ENCODE measurements at regions not wholly inside any gene's neighbourhood (a gene's known extent, or its start where the extent isn't known, plus 50 kb on each side); places are given as distances from the start of the nearest gene placed in this dataset.

GRCh38 chr5:102581011-102581410 lies 82.2 kb upstream of the SLCO6A1 start:
- no peak overlapping the region for H3K27ac Mint-ChIP-seq
- no peaks in the 10 kb centered on the region for H3K36me3 Mint-ChIP-seq (ENCODE audit: low read depth)
- no peak for DNase-seq
- no peak for TF ChIP-seq CTCF (IDR thresholded peaks at IDR 0.05)
- no peak overlapping the region for H3K4me3 ChIP-seq (ENCODE audit: low read length)
- no peaks in the 10 kb centered on the region for H3K27me3 Mint-ChIP-seq
- no peaks in the 10 kb centered on the region for H3K27me3 ChIP-seq (ENCODE audit: control insufficient read depth in 1 of 2, insufficient read depth in 2 of 2, low read length in 2 of 2)
- CTCF ChIA-PET: no interaction called here
- no peak for ATAC-seq (ENCODE audit: poor library complexity)
- H3K36me3 ChIP-seq (ENCODE audit: insufficient read depth, low read length): no peaks in the 10 kb centered on the region
- H3K4me1 Mint-ChIP-seq (ENCODE audit: low read depth): no peaks in the 10 kb centered on the region
- H3K4me3 Mint-ChIP-seq: no peak overlapping the region
- H3K4me1 ChIP-seq (ENCODE audit: insufficient read depth, low read length): no peaks in the 10 kb centered on the region
- POLR2A ChIA-PET: no interaction called here
- no peaks in the 10 kb centered on the region for H3K9me3 Mint-ChIP-seq
- H3K27ac ChIP-seq (ENCODE audit: low read depth in 1 of 2, low read length in 2 of 2): no peak overlapping the region
- no peaks in the 10 kb centered on the region for H3K9me3 ChIP-seq (ENCODE audit: control insufficient read depth in 1 of 2, insufficient read depth in 1 of 2, low read length in 2 of 2)
- intact Hi-C loops (cut with DNase I, micrococcal nuclease): loop anchor here (5.0 to 10.0 kb wide), 3 partner anchors 204 to 644 kb away; no protein-coding TSS in a partner anchor

- CTCF ChIA-PET: interaction anchor here (0.6 kb wide), 1 partner anchor 557 kb away, joined by 4 read pairs; no protein-coding TSS in a partner anchor
- H3K4me3 Mint-ChIP-seq: no peak overlapping the region
- no peak for TF ChIP-seq CTCF (IDR thresholded peaks at IDR 0.05)
- POLR2A ChIA-PET: no interaction called here
- Histone ChIP-seq H3K4me3 (ENCODE audit: low read length) (no peak overlapping the region), H3K27ac (ENCODE audit: low read depth in 1 of 2, low read length in 2 of 2) (no peak overlapping the region), H3K27me3 (ENCODE audit: control insufficient read depth in 1 of 2, insufficient read depth in 2 of 2, low read length in 2 of 2) (no peaks in the 10 kb centered on the region), H3K9me3 (ENCODE audit: control insufficient read depth in 1 of 2, insufficient read depth in 1 of 2, low read length in 2 of 2) (no peaks in the 10 kb centered on the region), H3K36me3 (ENCODE audit: insufficient read depth, low read length) (no peaks in the 10 kb centered on the region), H3K4me1 (ENCODE audit: insufficient read depth, low read length) (no peaks in the 10 kb centered on the region)
- no peaks in the 10 kb centered on the region for H3K36me3 Mint-ChIP-seq (ENCODE audit: low read depth)
- ATAC-seq (ENCODE audit: poor library complexity): no peak
- no peaks in the 10 kb centered on the region for H3K4me1 Mint-ChIP-seq (ENCODE audit: low read depth)
- H3K9me3 Mint-ChIP-seq: no peaks in the 10 kb centered on the region
- no peak overlapping the region for H3K27ac Mint-ChIP-seq
- DNase-seq: no peak
- intact Hi-C loops (cut with DNase I, micrococcal nuclease): loop anchor here (1.0 to 10.0 kb wide), 5 partner anchors 202 to 642 kb away; no protein-coding TSS in a partner anchor
- no peaks in the 10 kb centered on the region for H3K27me3 Mint-ChIP-seq
Measured at GRCh38 chr5:102582696-102583095, 83.9 kb upstream of the SLCO6A1 start.

- Mint-ChIP-seq H3K9me3 (no peaks in the 10 kb centered on the region), H3K4me1 (ENCODE audit: low read depth) (no peaks in the 10 kb centered on the region), H3K27ac (no peak overlapping the region), H3K27me3 (no peaks in the 10 kb centered on the region), H3K4me3 (no peak overlapping the region), H3K36me3 (ENCODE audit: low read depth) (no peaks in the 10 kb centered on the region)
- peak; percentile 55 for TF ChIP-seq CTCF (IDR thresholded peaks at IDR 0.05)
- H3K27me3 ChIP-seq (ENCODE audit: control insufficient read depth in 1 of 2, insufficient read depth in 2 of 2, low read length in 2 of 2): no peaks in the 10 kb centered on the region
- ChIA-PET CTCF (interaction anchor here (0.6 kb wide), 1 partner anchor 556 kb away, joined by 4 read pairs; no protein-coding TSS in a partner anchor), POLR2A (no interaction called here)
- H3K4me1 ChIP-seq (ENCODE audit: insufficient read depth, low read length): no peaks in the 10 kb centered on the region
- no peaks in the 10 kb centered on the region for H3K9me3 ChIP-seq (ENCODE audit: control insufficient read depth in 1 of 2, insufficient read depth in 1 of 2, low read length in 2 of 2)
- no peak overlapping the region for H3K4me3 ChIP-seq (ENCODE audit: low read length)
- DNase-seq (peak in 3 of 14 experiments; percentile 2 to 11 (median 9)), ATAC-seq (ENCODE audit: poor library complexity) (no peak)
- H3K36me3 ChIP-seq (ENCODE audit: insufficient read depth, low read length): no peaks in the 10 kb centered on the region
- intact Hi-C loops (cut with DNase I, micrococcal nuclease): loop anchor here (1.0 to 10.0 kb wide), 6 partner anchors 201 to 641 kb away; no protein-coding TSS in a partner anchor
- H3K27ac ChIP-seq (ENCODE audit: low read depth in 1 of 2, low read length in 2 of 2): no peak overlapping the region
Measured at GRCh38 chr5:102583276-102584124, 84.7 kb upstream of the SLCO6A1 start.
